WTC11 (cell line): ENCODE measurements at regions not wholly inside any gene's neighbourhood (a gene's known extent, or its start where the extent isn't known, plus 50 kb on each side); places are given as distances from the start of the nearest gene placed in this dataset.

Experiments
- ATAC-seq: fragments of 200-7000 bp; cut with Tn5 transposase; 2 replicates; pipeline ENCODE4 v1.10.0; 2021; ENCODE audit warnings: mild to moderate bottlenecking, moderate library complexity
- CTCF ChIA-PET: fragments of 300-600 bp; sonication (Branson Sonifier 250); formaldehyde crosslinking; loops from one replicate; lab custom pipeline; 2021; ENCODE audit warnings: antibody characterized with exemption; lab: Charles Lee
- POLR2A ChIA-PET: fragments of 350-600 bp; sonication (Branson Sonifier 250); formaldehyde crosslinking; loops from one replicate; lab custom pipeline; 2021; ENCODE audit warnings: antibody characterized with exemption; lab: Charles Lee
- DNase-seq: peaks from one replicate; pipeline ENCODE4 v3.0.0; 2021; ENCODE audit warnings: low spot score
- H3K27ac Mint-ChIP-seq: 2 replicates; pipeline ENCODE4 v1.8.0; 2021; ENCODE audit warnings: mixed read lengths
- H3K27me3 Mint-ChIP-seq: 2 replicates; pipeline ENCODE4 v1.8.0; 2021; ENCODE audit warnings: low read depth, mild to moderate bottlenecking, moderate library complexity, mixed read lengths
- H3K36me3 Mint-ChIP-seq: 2 replicates; pipeline ENCODE4 v1.8.0; 2021; ENCODE audit warnings: mixed read lengths
- H3K4me1 Mint-ChIP-seq: 2 replicates; pipeline ENCODE4 v1.8.0; 2022; ENCODE audit warnings: mixed read lengths
- H3K4me3 Mint-ChIP-seq: 2 replicates; pipeline ENCODE4 v1.8.0; 2021; ENCODE audit warnings: mild to moderate bottlenecking, moderate library complexity, mixed read lengths
- H3K9me3 Mint-ChIP-seq: 2 replicates; pipeline ENCODE4 v1.8.0; 2021; ENCODE audit warnings: mixed read lengths
- ATF1 ChIP-seq: sonication (generic); formaldehyde crosslinking; IDR thresholded peaks from 2 replicates; pipeline ENCODE4 v1.8.1; 2023; ENCODE audit warnings: mild to moderate bottlenecking, moderate library complexity, missing genetic modification reagents
- CBFB ChIP-seq: sonication (generic); formaldehyde crosslinking; IDR thresholded peaks from 2 replicates; pipeline ENCODE4 v1.8.1; 2022; ENCODE audit warnings: mild to moderate bottlenecking, low read depth, missing genetic modification reagents
- CREM ChIP-seq: sonication (generic); formaldehyde crosslinking; IDR thresholded peaks from 2 replicates; pipeline ENCODE4 v1.8.1; 2022; ENCODE audit warnings: mild to moderate bottlenecking, missing genetic modification reagents, moderate library complexity
- E2F4 ChIP-seq: sonication (generic); formaldehyde crosslinking; IDR thresholded peaks from 2 replicates; pipeline ENCODE4 v1.8.1; 2022; ENCODE audit warnings: low read depth, mild to moderate bottlenecking, moderate library complexity, missing genetic modification reagents, borderline replicate concordance
- ETV6 ChIP-seq: sonication (generic); formaldehyde crosslinking; IDR thresholded peaks from 2 replicates; pipeline ENCODE4 v1.8.1; 2022; ENCODE audit warnings: mild to moderate bottlenecking, missing genetic modification reagents
- GTF2I ChIP-seq: fragments of 250-450 bp; sonication (Bioruptor Pico); conservative IDR thresholded peaks from 2 replicates; pipeline ENCODE4 v1.4.0; 2021; ENCODE audit warnings: mild to moderate bottlenecking
- HMGXB4 ChIP-seq: sonication (generic); formaldehyde crosslinking; IDR thresholded peaks from 2 replicates; pipeline ENCODE4 v1.8.1; 2023; ENCODE audit warnings: mild to moderate bottlenecking, moderate library complexity, missing genetic modification reagents
- JUN ChIP-seq: sonication (generic); formaldehyde crosslinking; IDR thresholded peaks from 2 replicates; pipeline ENCODE4 v1.8.0; 2023; ENCODE audit warnings: mild to moderate bottlenecking, missing genetic modification reagents
- KAT7 ChIP-seq: sonication (generic); formaldehyde crosslinking; IDR thresholded peaks from 2 replicates; pipeline ENCODE4 v1.8.1; 2023; ENCODE audit warnings: missing genetic modification reagents, mild to moderate bottlenecking, borderline replicate concordance
- NFE2L1 ChIP-seq: sonication (generic); formaldehyde crosslinking; IDR thresholded peaks from 2 replicates; pipeline ENCODE4 v1.8.1; 2023; ENCODE audit warnings: missing genetic modification reagents
- NR1H2 ChIP-seq: sonication (generic); formaldehyde crosslinking; IDR thresholded peaks from 2 replicates; pipeline ENCODE4 v1.9.0; 2021; ENCODE audit warnings: mild to moderate bottlenecking, moderate library complexity, missing genetic modification reagents
- NR2C2 ChIP-seq: sonication (generic); formaldehyde crosslinking; IDR thresholded peaks from 2 replicates; pipeline ENCODE4 v1.8.0; 2022; ENCODE audit warnings: mild to moderate bottlenecking, missing genetic modification reagents
- OVOL2 ChIP-seq: fragments of 250-450 bp; sonication (Bioruptor Pico); IDR thresholded peaks from 2 replicates; pipeline ENCODE4 v1.9.0; 2021; ENCODE audit warnings: mild to moderate bottlenecking, borderline replicate concordance
- RORB ChIP-seq: fragments of 250-450 bp; sonication (Bioruptor Pico); IDR thresholded peaks from 2 replicates; pipeline ENCODE4 v1.9.0; 2021; ENCODE audit warnings: mild to moderate bottlenecking
- TF ChIP-seq, protein P1 (sequence below): sonication (generic); formaldehyde crosslinking; IDR thresholded peaks from 2 replicates; pipeline ENCODE4 v1.8.0; 2022; ENCODE audit warnings: missing genetic modification reagents
- TF ChIP-seq, protein P2 (sequence below): sonication (generic); formaldehyde crosslinking; conservative IDR thresholded peaks from 2 replicates; pipeline ENCODE4 v1.8.1; 2022; ENCODE audit warnings: mild to moderate bottlenecking, missing genetic modification reagents
- TF ChIP-seq, protein P3 (sequence below): fragments of 250-450 bp; sonication (Bioruptor Pico); conservative IDR thresholded peaks from 2 replicates; pipeline ENCODE4 v1.9.0; 2021; ENCODE audit warnings: mild to moderate bottlenecking

DNA sequence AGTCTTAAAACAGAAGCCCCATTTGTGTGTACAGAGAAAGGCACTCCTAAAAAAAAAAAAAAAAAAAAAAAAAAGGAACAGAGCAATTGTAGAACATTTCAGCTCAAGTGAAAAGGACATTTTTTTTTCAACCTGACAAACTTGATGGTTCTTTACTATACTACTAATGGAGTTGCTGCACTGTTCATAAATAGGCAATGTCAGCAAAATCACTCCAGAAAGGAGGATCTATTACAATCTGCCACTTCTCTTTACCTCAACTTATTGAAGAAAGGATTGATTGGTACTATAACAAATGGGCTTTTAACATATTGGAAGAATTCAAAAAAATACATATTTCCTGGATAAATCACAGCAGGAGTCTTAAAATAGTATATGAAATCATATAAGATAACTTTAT is 1517.7 kb downstream of the SLITRK1 start:
- no peaks in the 10 kb centered on the region for H3K36me3 Mint-ChIP-seq
- no peak overlapping the region for H3K27ac Mint-ChIP-seq
- no peak for TF ChIP-seq NR2C2 (CRISPR knock-in tag)
- TF ChIP-seq, protein P1, sequence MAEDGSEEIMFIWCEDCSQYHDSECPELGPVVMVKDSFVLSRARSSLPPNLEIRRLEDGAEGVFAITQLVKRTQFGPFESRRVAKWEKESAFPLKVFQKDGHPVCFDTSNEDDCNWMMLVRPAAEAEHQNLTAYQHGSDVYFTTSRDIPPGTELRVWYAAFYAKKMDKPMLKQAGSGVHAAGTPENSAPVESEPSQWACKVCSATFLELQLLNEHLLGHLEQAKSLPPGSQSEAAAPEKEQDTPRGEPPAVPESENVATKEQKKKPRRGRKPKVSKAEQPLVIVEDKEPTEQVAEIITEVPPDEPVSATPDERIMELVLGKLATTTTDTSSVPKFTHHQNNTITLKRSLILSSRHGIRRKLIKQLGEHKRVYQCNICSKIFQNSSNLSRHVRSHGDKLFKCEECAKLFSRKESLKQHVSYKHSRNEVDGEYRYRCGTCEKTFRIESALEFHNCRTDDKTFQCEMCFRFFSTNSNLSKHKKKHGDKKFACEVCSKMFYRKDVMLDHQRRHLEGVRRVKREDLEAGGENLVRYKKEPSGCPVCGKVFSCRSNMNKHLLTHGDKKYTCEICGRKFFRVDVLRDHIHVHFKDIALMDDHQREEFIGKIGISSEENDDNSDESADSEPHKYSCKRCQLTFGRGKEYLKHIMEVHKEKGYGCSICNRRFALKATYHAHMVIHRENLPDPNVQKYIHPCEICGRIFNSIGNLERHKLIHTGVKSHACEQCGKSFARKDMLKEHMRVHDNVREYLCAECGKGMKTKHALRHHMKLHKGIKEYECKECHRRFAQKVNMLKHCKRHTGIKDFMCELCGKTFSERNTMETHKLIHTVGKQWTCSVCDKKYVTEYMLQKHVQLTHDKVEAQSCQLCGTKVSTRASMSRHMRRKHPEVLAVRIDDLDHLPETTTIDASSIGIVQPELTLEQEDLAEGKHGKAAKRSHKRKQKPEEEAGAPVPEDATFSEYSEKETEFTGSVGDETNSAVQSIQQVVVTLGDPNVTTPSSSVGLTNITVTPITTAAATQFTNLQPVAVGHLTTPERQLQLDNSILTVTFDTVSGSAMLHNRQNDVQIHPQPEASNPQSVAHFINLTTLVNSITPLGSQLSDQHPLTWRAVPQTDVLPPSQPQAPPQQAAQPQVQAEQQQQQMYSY (CRISPR knock-in tag) = no peak
- no peak for TF ChIP-seq NR1H2
- TF ChIP-seq, protein P2, sequence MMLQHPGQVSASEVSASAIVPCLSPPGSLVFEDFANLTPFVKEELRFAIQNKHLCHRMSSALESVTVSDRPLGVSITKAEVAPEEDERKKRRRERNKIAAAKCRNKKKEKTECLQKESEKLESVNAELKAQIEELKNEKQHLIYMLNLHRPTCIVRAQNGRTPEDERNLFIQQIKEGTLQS (CRISPR knock-in tag) = no peak
- TF ChIP-seq JUN (CRISPR knock-in tag) = no peak
- no peak for TF ChIP-seq GTF2I (CRISPR knock-in tag)
- TF ChIP-seq E2F4 = no peak
- TF ChIP-seq CBFB = no peak
- TF ChIP-seq NFE2L1 = no peak
- TF ChIP-seq OVOL2 (CRISPR knock-in tag) = no peak
- no peak for TF ChIP-seq ETV6 (CRISPR knock-in tag)
- no peak for TF ChIP-seq HMGXB4
- TF ChIP-seq, protein P3, sequence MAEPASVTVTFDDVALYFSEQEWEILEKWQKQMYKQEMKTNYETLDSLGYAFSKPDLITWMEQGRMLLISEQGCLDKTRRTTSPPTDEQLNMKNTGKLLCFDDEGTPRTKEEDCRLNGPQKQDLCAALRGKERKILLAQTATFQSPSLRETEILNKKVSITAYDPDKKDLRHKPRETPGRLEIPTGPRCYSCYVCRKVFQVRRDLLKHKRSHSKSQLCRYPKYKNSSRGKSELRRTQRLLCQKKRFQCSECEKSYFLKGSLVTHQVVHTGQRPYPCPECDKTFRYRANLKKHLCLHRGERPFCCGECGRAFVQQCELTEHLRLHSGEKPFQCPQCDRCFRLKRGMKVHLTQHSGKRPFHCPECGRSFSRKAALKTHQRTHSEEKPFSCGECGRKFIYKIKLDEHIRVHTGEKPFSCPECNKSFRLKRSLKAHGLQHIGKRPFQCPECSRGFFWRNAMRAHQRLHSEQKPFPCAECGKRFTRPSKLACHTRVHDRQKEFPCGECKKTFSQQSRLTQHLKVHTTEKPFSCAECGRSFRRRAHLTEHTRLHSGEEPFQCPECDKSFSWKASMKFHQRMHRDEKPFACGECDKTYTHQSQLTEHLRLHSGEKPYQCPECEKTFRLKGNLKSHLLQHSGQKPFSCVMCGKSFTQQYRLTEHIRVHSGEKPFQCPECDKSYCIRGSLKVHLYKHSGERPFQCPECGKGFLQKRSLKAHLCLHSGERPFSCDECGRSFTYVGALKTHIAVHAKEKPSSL (CRISPR knock-in tag) = no peak
- TF ChIP-seq KAT7 = no peak
- CTCF ChIA-PET = no interaction called here
- DNase-seq (no peak), ATAC-seq (no peak)
- no peak overlapping the region for H3K4me3 Mint-ChIP-seq
- POLR2A ChIA-PET = interaction anchor here (0.6 kb wide), 1 partner anchor 139 kb away, joined by 7 read pairs; no protein-coding TSS in a partner anchor
- no peaks in the 10 kb centered on the region for H3K27me3 Mint-ChIP-seq
- no peaks in the 10 kb centered on the region for H3K4me1 Mint-ChIP-seq
- H3K9me3 Mint-ChIP-seq = peaks cover 3% of the 10 kb centered on the region; the same call in 1 of the 2 replicates

GRCh38 chr13:82358284-82358683 is 1524.0 kb downstream of the SLITRK1 start:
- ATAC-seq = no peak
- H3K27me3 Mint-ChIP-seq = no peaks in the 10 kb centered on the region
- POLR2A ChIA-PET = no interaction called here
- H3K27ac Mint-ChIP-seq = no peak overlapping the region
- H3K4me1 Mint-ChIP-seq = peaks cover 3% of the 10 kb centered on the region
- no peak for DNase-seq
- peaks cover 4% of the 10 kb centered on the region; the same call in 1 of the 2 replicates for H3K9me3 Mint-ChIP-seq
- TF ChIP-seq ATF1 (CRISPR knock-in tag) (no peak), CREM (CRISPR knock-in tag) (no peak), RORB (no peak)
- H3K36me3 Mint-ChIP-seq = no peaks in the 10 kb centered on the region
- CTCF ChIA-PET = no interaction called here
- no peak overlapping the region for H3K4me3 Mint-ChIP-seq
